Gastrocnemius medialis (tissue), 4 donors: ENCODE measurements at regions not wholly inside any gene's neighbourhood (a gene's known extent, or its start where the extent isn't known, plus 50 kb on each side); places are given as distances from the start of the nearest gene placed in this dataset.

Experiments used
- ATAC-seq, 2 donors: fragments of 150-250 bp; one replicate each; pipeline ENCODE4 v1.9.1; 2016
- DNase-seq, 2 donors: peaks; one replicate each; pipeline ENCODE4 v3.0.0-alpha.2; 2019
- H3K27ac ChIP-seq, 4 donors: fragments of 200-600 bp; sonication (generic); 1 replicate in 1 of 4; 2 replicates in 3 of 4; pipeline ENCODE4 v1.5.1; 2016 to 2018; ENCODE audit warnings: mild to moderate bottlenecking in 2 of 4, moderate library complexity in 1 of 4
- H3K27me3 ChIP-seq, 3 donors: fragments of 200-600 bp; sonication (generic) in 2 of 3; 1 replicate in 1 of 3; 2 replicates in 2 of 3; pipeline versions ENCODE4 v1.5.1 to v1.6.0; 2016 to 2019; ENCODE audit warnings: mild to moderate bottlenecking in 1 of 3, moderate library complexity in 1 of 3
- H3K36me3 ChIP-seq, 2 donors: fragments of 200-600 bp; sonication (generic) in 1 of 2; one replicate each; pipeline ENCODE4 v1.5.1; 2017 to 2018
- H3K4me1 ChIP-seq, 2 donors: fragments of 200-600 bp; sonication (generic) in 1 of 2; one replicate each; pipeline ENCODE4 v1.5.1; 2016 to 2017; ENCODE audit warnings: mild to moderate bottlenecking in 2 of 2
- H3K4me3 ChIP-seq, 4 donors: fragments of 200-600 bp; sonication (generic) in 3 of 4; 1 replicate in 1 of 4; 2 replicates in 3 of 4; pipeline ENCODE4 v1.5.1; 2016 to 2019; ENCODE audit warnings: mild to moderate bottlenecking in 2 of 4
- H3K9me3 ChIP-seq, 3 donors: fragments of 200-600 bp; sonication (generic) in 2 of 3; 1 replicate in 1 of 3; 2 replicates in 2 of 3; pipeline ENCODE4 v1.5.1; 2016 to 2019
- CTCF ChIP-seq, 5 experiments: fragments of 450-650 bp in 3 of 5; fragments of 200-600 bp in 2 of 5; sonication (generic) in 2 of 5; IDR thresholded peaks in 4 of 5; conservative IDR thresholded peaks in 1 of 5; 1 replicate in 4 of 5; 2 replicates in 1 of 5; pipeline ENCODE4 v1.5.1; 2016 to 2019; ENCODE audit warnings: antibody characterized with exemption in 5 of 5, mild to moderate bottlenecking in 3 of 5, moderate library complexity in 3 of 5
- POLR2A ChIP-seq, 2 donors: fragments of 450-650 bp; IDR thresholded peaks; one replicate each; pipeline ENCODE4 v1.6.1; 2017; ENCODE audit warnings: antibody characterized with exemption in 2 of 2, mild to moderate bottlenecking in 2 of 2, moderate library complexity in 2 of 2
- in situ Hi-C, 4 donors: fragments of 200-750 bp; cut with MboI; loops; one replicate each; pipeline versions ENCODE4 v1.15.0 to v1.8.0; 2017; ENCODE audit warnings: low sequenced_read_pairs in 4 of 4
- intact Hi-C: fragments of 100-400 bp; cut with DNase I; formaldehyde crosslinking; loops from one replicate; pipeline ENCODE4 v1.15.1; 2023; ENCODE audit warnings: low total_unique reads

- no peak for ATAC-seq
- TF ChIP-seq CTCF (IDR thresholded peaks at IDR 0.05 in 4 of 5, conservative IDR thresholded peaks at IDR 0.05 in 1 of 5) (no peak), POLR2A (IDR thresholded peaks at IDR 0.05) (no peak)
Measured at GRCh38 chr5:114702731-114703130, 340.9 kb downstream of the KCNN2 start.

GRCh38 chr5:114702136-114702535, 340.3 kb downstream of the KCNN2 start:
- no peak for ATAC-seq
- no peak for DNase-seq
- no peaks in the 10 kb centered on the region for H3K4me1 ChIP-seq
- no peaks in the 10 kb centered on the region for H3K27me3 ChIP-seq
- no peak overlapping the region for H3K4me3 ChIP-seq
- H3K9me3 ChIP-seq = no peaks in the 10 kb centered on the region
- TF ChIP-seq POLR2A (IDR thresholded peaks at IDR 0.05) (no peak), CTCF (IDR thresholded peaks at IDR 0.05 in 4 of 5, conservative IDR thresholded peaks at IDR 0.05 in 1 of 5) (no peak)
- intact Hi-C loops (no loop called here), in situ Hi-C loops (no loop called here)
- H3K27ac ChIP-seq = no peak overlapping the region
- H3K36me3 ChIP-seq = no peaks in the 10 kb centered on the region

More at GRCh38 chr5:114702731-114703130, 340.9 kb downstream of the KCNN2 start:
- intact Hi-C loops (no loop called here), in situ Hi-C loops (no loop called here)
- no peak for DNase-seq
- no peak overlapping the region for H3K4me3 ChIP-seq
- no peak overlapping the region for H3K27ac ChIP-seq
- no peaks in the 10 kb centered on the region for H3K9me3 ChIP-seq
- H3K36me3 ChIP-seq = no peaks in the 10 kb centered on the region
- no peaks in the 10 kb centered on the region for H3K4me1 ChIP-seq
- no peaks in the 10 kb centered on the region for H3K27me3 ChIP-seq

DNA sequence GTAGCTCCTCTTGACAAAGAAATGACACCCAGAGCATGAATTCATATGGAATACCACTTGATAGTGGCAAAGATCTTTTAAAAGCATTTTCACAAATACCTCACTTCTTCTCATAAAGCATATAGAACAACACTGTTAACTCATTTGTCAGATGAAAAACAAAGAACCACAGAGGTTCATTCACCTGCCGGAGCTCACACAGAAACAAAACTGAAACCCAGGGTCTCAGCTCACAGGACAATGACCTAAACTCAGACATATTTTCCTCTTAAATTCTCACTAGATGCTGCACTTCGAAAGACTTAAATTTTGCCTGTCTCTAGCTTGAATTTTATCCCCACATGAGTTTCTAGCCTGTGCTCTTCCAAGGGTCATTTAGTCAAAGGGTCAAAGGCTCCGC, 339.0 kb downstream of the KCNN2 start:
- no peaks in the 10 kb centered on the region for H3K9me3 ChIP-seq
- H3K4me3 ChIP-seq = no peak overlapping the region
- no peak overlapping the region for H3K27ac ChIP-seq
- intact Hi-C loops (no loop called here), in situ Hi-C loops (no loop called here)
- H3K27me3 ChIP-seq = no peaks in the 10 kb centered on the region
- TF ChIP-seq CTCF (IDR thresholded peaks at IDR 0.05 in 4 of 5, conservative IDR thresholded peaks at IDR 0.05 in 1 of 5) (no peak), POLR2A (IDR thresholded peaks at IDR 0.05) (no peak)
- DNase-seq (no peak), ATAC-seq (no peak)
- no peaks in the 10 kb centered on the region for H3K4me1 ChIP-seq
- H3K36me3 ChIP-seq = no peaks in the 10 kb centered on the region

DNA sequence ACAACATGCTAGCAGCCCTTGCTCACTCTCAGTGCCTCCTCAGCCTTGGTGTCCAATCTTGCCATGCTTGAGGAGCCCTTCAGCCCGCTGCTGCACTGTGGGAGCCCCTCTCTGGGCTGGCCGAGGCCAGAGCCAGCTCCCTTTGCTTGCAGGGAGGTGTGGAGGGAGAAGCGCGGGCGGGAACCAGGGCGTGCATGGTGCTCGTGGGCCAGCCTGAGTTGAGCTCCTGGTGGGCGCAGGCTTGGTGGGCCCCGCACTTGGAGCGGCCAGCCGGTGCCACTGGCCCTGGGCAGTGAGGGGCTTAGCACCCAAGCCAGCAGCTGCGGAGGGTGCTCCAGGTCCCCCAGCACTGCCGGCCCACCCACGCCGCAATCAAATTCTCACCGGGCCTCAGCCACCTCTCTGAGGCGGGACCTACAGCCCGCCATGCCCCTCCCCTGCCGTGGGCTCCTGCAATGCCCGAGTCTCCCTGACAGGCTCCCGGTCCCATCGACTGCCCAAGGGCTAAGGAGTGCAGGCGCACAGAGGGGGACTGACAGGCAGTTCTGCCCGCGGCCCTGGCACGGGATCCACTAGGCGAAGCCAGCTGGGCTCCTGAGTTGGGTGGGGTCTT, 333.5 kb downstream of the KCNN2 start:
- DNase-seq (no peak), ATAC-seq (no peak)
- H3K9me3 ChIP-seq = no peaks in the 10 kb centered on the region
- in situ Hi-C loops = no loop called here
- no peaks in the 10 kb centered on the region for H3K36me3 ChIP-seq
- H3K4me1 ChIP-seq = no peaks in the 10 kb centered on the region
- intact Hi-C loops = no loop called here
- TF ChIP-seq POLR2A (IDR thresholded peaks at IDR 0.05) (no peak), CTCF (IDR thresholded peaks at IDR 0.05 in 4 of 5, conservative IDR thresholded peaks at IDR 0.05 in 1 of 5) (no peak)
- H3K4me3 ChIP-seq = no peak overlapping the region
- H3K27ac ChIP-seq = no peak overlapping the region
- H3K27me3 ChIP-seq = no peaks in the 10 kb centered on the region

DNA sequence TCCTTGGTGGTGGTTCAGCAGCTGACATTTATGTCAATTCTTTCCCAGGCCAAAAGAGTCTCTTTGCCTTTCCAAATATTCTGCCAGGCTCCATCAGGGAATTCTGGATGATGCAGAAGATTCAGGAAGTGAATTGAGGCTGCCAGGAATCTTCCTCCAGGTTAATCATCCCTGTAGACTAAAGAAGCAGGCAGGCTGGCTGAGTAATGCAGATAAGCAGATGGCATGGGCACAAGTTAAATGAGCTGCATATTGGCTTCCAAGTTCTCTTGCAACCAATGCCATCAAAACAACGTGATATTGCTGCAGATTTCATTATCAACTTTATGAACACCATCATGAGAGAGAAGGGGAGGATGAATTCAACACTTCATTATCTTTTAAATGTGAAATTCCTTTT, 324.5 kb downstream of the KCNN2 start:
- Histone ChIP-seq H3K27me3 (no peaks in the 10 kb centered on the region), H3K4me1 (no peaks in the 10 kb centered on the region), H3K27ac (no peak overlapping the region), H3K36me3 (no peaks in the 10 kb centered on the region), H3K9me3 (no peaks in the 10 kb centered on the region), H3K4me3 (no peak overlapping the region)
- ATAC-seq = no peak
- intact Hi-C loops = no loop called here
- TF ChIP-seq CTCF (IDR thresholded peaks at IDR 0.05 in 4 of 5, conservative IDR thresholded peaks at IDR 0.05 in 1 of 5) = no peak
- TF ChIP-seq POLR2A (IDR thresholded peaks at IDR 0.05) = no peak
- DNase-seq = no peak
- in situ Hi-C loops = no loop called here
